SK-N-SH (cell line): ENCODE measurements at regions not wholly inside any gene's neighbourhood (a gene's known extent, or its start where the extent isn't known, plus 50 kb on each side); places are given as distances from the start of the nearest gene placed in this dataset.
"Not testable (repeated sequence)": the region's sequence is repeated elsewhere in the genome, so short reads cannot be mapped to it uniquely, and the experiment has no call there.

Experiments
- CTCF ChIA-PET: fragments of 300-600, 350-600 bp; formaldehyde crosslinking; extraction: SDS; loops from one replicate; lab custom pipeline; 2021; lab: Yijun Ruan, JAX
- POLR2A ChIA-PET: fragments of 350-600 bp; sonication (Branson Sonifier 250); formaldehyde crosslinking; extraction: SDS; loops from one replicate; lab custom pipeline; 2020; ENCODE audit warnings: antibody characterized with exemption, inconsistent platforms; lab: Yijun Ruan, JAX
- DNase-seq: peaks from one replicate; pipeline ENCODE4 v3.0.0; 2012
- H2AFZ ChIP-seq: fragments of 200-600 bp; sonication (generic); 2 replicates; pipeline ENCODE4 v1.8.1; 2016; ENCODE audit warnings: antibody characterized with exemption, mild to moderate bottlenecking, low read depth
- H3F3A ChIP-seq: fragments of 200-600 bp; sonication (generic); replicated peaks from 2 replicates; pipeline ENCODE3; 2016; ENCODE audit warnings: antibody characterized with exemption, mild to moderate bottlenecking; ENCODE audit not compliant: insufficient read depth
- H3K27ac ChIP-seq, 2 experiments: fragments of 200-500 bp in 1 of 2; fragments of 200-600 bp in 1 of 2; sonication (Bioruptor generic) in 1 of 2; sonication (generic), shearing (Covaris generic) in 1 of 2; 2 replicates each; pipeline versions ENCODE4 v1.5.1 to v1.6.1; 2014 to 2016; ENCODE audit warnings: low read depth in 2 of 2, inconsistent platforms in 1 of 2, low read length in 1 of 2, mild to moderate bottlenecking in 1 of 2, mixed read lengths in 1 of 2
- H3K27me3 ChIP-seq: fragments of 200-600 bp; sonication (generic), shearing (Covaris generic); 2 replicates; pipeline ENCODE4 v1.6.1; 2016; ENCODE audit warnings: mixed run types; ENCODE audit not compliant: insufficient read depth
- H3K36me3 ChIP-seq, 2 experiments: fragments of 200-500 bp in 1 of 2; fragments of 200-600 bp in 1 of 2; sonication (Bioruptor generic) in 1 of 2; sonication (generic) in 1 of 2; replicated peaks in 1 of 2; 2 replicates each; pipeline versions ENCODE3 to v1.5.1; 2014 to 2016; ENCODE audit warnings: low read length in 1 of 2, mild to moderate bottlenecking in 1 of 2; ENCODE audit not compliant: insufficient read depth in 2 of 2, control insufficient read depth in 1 of 2
- H3K4me1 ChIP-seq, 2 experiments: fragments of 200-500 bp in 1 of 2; fragments of 200-600 bp in 1 of 2; sonication (Bioruptor generic) in 1 of 2; sonication (generic), shearing (Covaris generic) in 1 of 2; 2 replicates each; pipeline versions ENCODE4 v1.5.1 to v1.6.1; 2014 to 2016; ENCODE audit warnings: low read depth in 1 of 2, low read length in 1 of 2, mixed run types in 1 of 2; ENCODE audit not compliant: insufficient read depth in 2 of 2, control insufficient read depth in 1 of 2
- H3K4me2 ChIP-seq: fragments of 200-600 bp; sonication (generic), shearing (Covaris generic); 2 replicates; pipeline ENCODE4 v1.6.1; 2017; ENCODE audit warnings: mixed run types
- H3K4me3 ChIP-seq, 2 experiments: fragments of 200-500 bp in 1 of 2; fragments of 200-600 bp in 1 of 2; sonication (Bioruptor generic) in 1 of 2; sonication (generic), shearing (Covaris generic) in 1 of 2; 2 replicates each; pipeline versions ENCODE4 v1.5.1 to v1.8.1; 2014 to 2016; ENCODE audit warnings: low read depth in 2 of 2, inconsistent platforms in 1 of 2, low read length in 1 of 2, mild to moderate bottlenecking in 1 of 2, mixed read lengths in 1 of 2, moderate library complexity in 1 of 2
- H3K79me2 ChIP-seq: fragments of 200-600 bp; sonication (generic); 2 replicates; pipeline ENCODE4 v1.8.1; 2017; ENCODE audit warnings: mild to moderate bottlenecking; ENCODE audit not compliant: insufficient read depth
- H3K9ac ChIP-seq: fragments of 200-600 bp; sonication (generic); 2 replicates; pipeline ENCODE4 v1.6.1; 2017; ENCODE audit warnings: mixed run types
- H3K9me2 ChIP-seq: fragments of 200-600 bp; sonication (generic); 2 replicates; pipeline ENCODE4 v1.6.1; 2017; ENCODE audit warnings: mixed run types
- H3K9me3 ChIP-seq: fragments of 200-600 bp; sonication (generic); 2 replicates; pipeline ENCODE4 v1.6.1; 2017; ENCODE audit warnings: mixed run types, mild to moderate bottlenecking, moderate library complexity
- H4K20me1 ChIP-seq: fragments of 200-600 bp; sonication (generic); 2 replicates; pipeline ENCODE4 v1.6.1; 2017; ENCODE audit warnings: mild to moderate bottlenecking, mixed run types; ENCODE audit not compliant: insufficient read depth
- FOSL2 ChIP-seq: IDR thresholded peaks from 2 replicates; pipeline ENCODE4 v1.4.0; 2012; ENCODE audit warnings: low read depth, mild to moderate bottlenecking, moderate library complexity, borderline replicate concordance
- FOXJ3 ChIP-seq: sonication (generic); formaldehyde crosslinking; IDR thresholded peaks from 2 replicates; pipeline ENCODE4 v1.5.1; 2020; ENCODE audit warnings: mild to moderate bottlenecking, missing genetic modification reagents
- GATA2 ChIP-seq: sonication (generic); formaldehyde crosslinking; IDR thresholded peaks from 2 replicates; pipeline ENCODE4 v1.5.0; 2020; ENCODE audit warnings: mild to moderate bottlenecking, missing genetic modification reagents
- JUND ChIP-seq: IDR thresholded peaks from 2 replicates; pipeline ENCODE4 v1.4.0; 2012
- MEF2A ChIP-seq: IDR thresholded peaks from 2 replicates; pipeline ENCODE4 v1.4.0; 2012; ENCODE audit warnings: low read depth, borderline replicate concordance
- RCOR1 ChIP-seq: fragments of 150-350 bp; IDR thresholded peaks from 2 replicates; pipeline ENCODE4 v1.6.1; 2017; ENCODE audit warnings: antibody characterized with exemption, low read length
- RFX5 ChIP-seq: IDR thresholded peaks from 2 replicates; pipeline ENCODE4 v1.6.1; 2012; ENCODE audit warnings: mild to moderate bottlenecking, improper control_type of control experiment, low read length
- RXRA ChIP-seq: IDR thresholded peaks from 2 replicates; pipeline ENCODE4 v1.4.0; 2012; ENCODE audit warnings: low read depth, mild to moderate bottlenecking, borderline replicate concordance
- TEAD4 ChIP-seq: IDR thresholded peaks from 2 replicates; pipeline ENCODE4 v1.4.0; 2012; ENCODE audit warnings: mild to moderate bottlenecking, borderline replicate concordance; ENCODE audit not compliant: insufficient read depth
- YY1 ChIP-seq: IDR thresholded peaks from 2 replicates; pipeline ENCODE4 v1.4.0; 2012; ENCODE audit warnings: low read depth, mild to moderate bottlenecking
- WGBS: methylation state at CpG from one replicate; pipeline ENCODE4 v1.1.6; 2017; ENCODE audit warnings: low lambda C conversion rate; 5-methylcytosine and 5-hydroxymethylcytosine counted together
- TF ChIP-seq, protein P1 (sequence below): IDR thresholded peaks from 2 replicates; pipeline ENCODE4 v1.6.1; 2012; ENCODE audit warnings: mild to moderate bottlenecking, low read depth, low read length, moderate library complexity

DNA sequence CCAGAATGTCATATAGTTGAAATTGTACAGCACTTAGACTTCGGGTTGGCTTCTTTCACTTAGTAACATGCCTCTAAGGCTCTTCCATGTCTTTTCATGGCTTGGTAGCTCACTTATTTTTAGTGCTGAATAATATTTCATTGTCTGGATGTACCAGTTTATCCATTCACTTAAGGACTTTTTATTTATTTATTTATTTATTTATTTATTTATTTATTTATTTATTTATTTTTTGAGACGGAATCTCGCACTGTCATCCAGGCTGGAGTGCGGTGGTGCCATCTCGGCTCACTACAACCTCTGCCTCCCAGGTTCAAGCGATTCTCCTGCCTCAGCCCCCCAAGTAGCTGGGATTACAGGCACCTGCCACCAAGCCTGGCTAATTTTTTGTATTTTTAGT, 132.9 kb upstream of the ELAC2 start:
- H3K9me3 ChIP-seq, H4K20me1 ChIP-seq, H3K9me2 ChIP-seq, H3K27ac ChIP-seq, DNase-seq, H3K4me2 ChIP-seq, POLR2A ChIA-PET, H2AFZ ChIP-seq, H3K79me2 ChIP-seq, H3K4me3 ChIP-seq, H3F3A ChIP-seq, H3K4me1 ChIP-seq, H3K27me3 ChIP-seq, H3K36me3 ChIP-seq, CTCF ChIA-PET, H3K9ac ChIP-seq: not testable (repeated sequence)
- WGBS: 30% methylated on average over 6 of the region's 6 CpGs

DNA sequence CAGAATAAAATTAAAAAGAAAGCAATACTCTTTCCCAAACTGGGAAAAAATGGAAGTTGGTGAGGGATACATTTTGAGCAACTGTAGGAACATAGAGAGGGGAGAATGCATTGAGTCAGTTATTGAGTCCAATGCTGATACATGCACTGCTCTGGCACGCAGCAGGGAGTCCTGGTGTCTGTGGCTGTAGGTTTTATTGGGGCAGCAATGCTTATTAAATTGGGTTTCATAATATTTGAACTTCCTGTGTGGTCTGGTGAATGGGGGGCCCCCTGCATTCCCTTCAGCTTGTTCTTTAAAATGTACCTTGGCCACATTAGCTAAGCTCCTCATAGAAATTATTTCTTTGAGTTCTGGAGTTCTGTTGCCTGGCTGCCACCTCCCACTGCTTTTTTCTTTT, 125.2 kb upstream of the ELAC2 start:
- Histone ChIP-seq H3K9ac (no peak overlapping the region), H3K79me2 (no peaks in the 10 kb centered on the region), H3K36me3 (no peaks in the 10 kb centered on the region), H3K4me3 (no peak overlapping the region), H3K9me3 (no peaks in the 10 kb centered on the region), H3K9me2 (no peaks in the 10 kb centered on the region), H3K27ac (no peak overlapping the region), H3K27me3 (0 out of 2 replicates have a peak, but pooled peaks cover 5% of the 10 kb centered on the region), H3K4me1 (no peaks in the 10 kb centered on the region), H3K4me2 (no peak overlapping the region), H3F3A (no peaks in the 10 kb centered on the region), H4K20me1 (no peaks in the 10 kb centered on the region), H2AFZ (no peak overlapping the region)
- TF ChIP-seq FOXJ3 (CRISPR knock-in tag) (no peak), YY1 (no peak), RCOR1 (no peak), GATA2 (CRISPR knock-in tag) (no peak), TEAD4 (no peak), JUND (no peak), RFX5 (no peak), MEF2A (no peak), RXRA (no peak), FOSL2 (no peak)
- TF ChIP-seq, protein P1, sequence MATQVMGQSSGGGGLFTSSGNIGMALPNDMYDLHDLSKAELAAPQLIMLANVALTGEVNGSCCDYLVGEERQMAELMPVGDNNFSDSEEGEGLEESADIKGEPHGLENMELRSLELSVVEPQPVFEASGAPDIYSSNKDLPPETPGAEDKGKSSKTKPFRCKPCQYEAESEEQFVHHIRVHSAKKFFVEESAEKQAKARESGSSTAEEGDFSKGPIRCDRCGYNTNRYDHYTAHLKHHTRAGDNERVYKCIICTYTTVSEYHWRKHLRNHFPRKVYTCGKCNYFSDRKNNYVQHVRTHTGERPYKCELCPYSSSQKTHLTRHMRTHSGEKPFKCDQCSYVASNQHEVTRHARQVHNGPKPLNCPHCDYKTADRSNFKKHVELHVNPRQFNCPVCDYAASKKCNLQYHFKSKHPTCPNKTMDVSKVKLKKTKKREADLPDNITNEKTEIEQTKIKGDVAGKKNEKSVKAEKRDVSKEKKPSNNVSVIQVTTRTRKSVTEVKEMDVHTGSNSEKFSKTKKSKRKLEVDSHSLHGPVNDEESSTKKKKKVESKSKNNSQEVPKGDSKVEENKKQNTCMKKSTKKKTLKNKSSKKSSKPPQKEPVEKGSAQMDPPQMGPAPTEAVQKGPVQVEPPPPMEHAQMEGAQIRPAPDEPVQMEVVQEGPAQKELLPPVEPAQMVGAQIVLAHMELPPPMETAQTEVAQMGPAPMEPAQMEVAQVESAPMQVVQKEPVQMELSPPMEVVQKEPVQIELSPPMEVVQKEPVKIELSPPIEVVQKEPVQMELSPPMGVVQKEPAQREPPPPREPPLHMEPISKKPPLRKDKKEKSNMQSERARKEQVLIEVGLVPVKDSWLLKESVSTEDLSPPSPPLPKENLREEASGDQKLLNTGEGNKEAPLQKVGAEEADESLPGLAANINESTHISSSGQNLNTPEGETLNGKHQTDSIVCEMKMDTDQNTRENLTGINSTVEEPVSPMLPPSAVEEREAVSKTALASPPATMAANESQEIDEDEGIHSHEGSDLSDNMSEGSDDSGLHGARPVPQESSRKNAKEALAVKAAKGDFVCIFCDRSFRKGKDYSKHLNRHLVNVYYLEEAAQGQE: no peak
- POLR2A ChIA-PET: no interaction called here
- CTCF ChIA-PET: no interaction called here
- WGBS: 0% methylated on average over 1 of the region's 1 CpG
- DNase-seq: no peak
